ENCODE measurements at regions not wholly inside any gene's neighbourhood (a gene's known extent, or its start where the extent isn't known, plus 50 kb on each side); places are given as distances from the start of the nearest gene placed in this dataset.
"Not testable (repeated sequence)": the region's sequence is repeated elsewhere in the genome, so short reads cannot be mapped to it uniquely, and the experiment has no call there.

GRCh38 chr5:62243046-62243445 is 63.0 kb upstream of the KIF2A start:
- not testable (repeated sequence) for H3K36me3 ChIP-seq (ENCODE audit: insufficient read depth, low read length); H3K27ac ChIP-seq (ENCODE audit: low read depth, low read length); H3K4me1 ChIP-seq (ENCODE audit: insufficient read depth, low read length); H3K27me3 ChIP-seq (ENCODE audit: control insufficient read depth in 1 of 2, insufficient read depth in 2 of 2, low read length in 2 of 2); H3K9me3 ChIP-seq (ENCODE audit: low read length); H3K4me3 ChIP-seq (ENCODE audit: low read depth in 1 of 2, low read length in 2 of 2); H3K9ac ChIP-seq (ENCODE audit: low read length)

- not testable (repeated sequence) for H3K27ac ChIP-seq (ENCODE audit: low read depth, low read length); H3K9me3 ChIP-seq (ENCODE audit: low read length); H3K36me3 ChIP-seq (ENCODE audit: insufficient read depth, low read length); H3K9ac ChIP-seq (ENCODE audit: low read length); H3K27me3 ChIP-seq (ENCODE audit: control insufficient read depth in 1 of 2, insufficient read depth in 2 of 2, low read length in 2 of 2); H3K4me3 ChIP-seq (ENCODE audit: low read depth in 1 of 2, low read length in 2 of 2); H3K4me1 ChIP-seq (ENCODE audit: insufficient read depth, low read length)
Observed at GRCh38 chr5:62248192-62248591, 57.8 kb upstream of the KIF2A start.

GRCh38 chr5:62250085-62250484 is 55.9 kb upstream of the KIF2A start:
- H3K27ac ChIP-seq (ENCODE audit: low read depth, low read length); H3K27me3 ChIP-seq (ENCODE audit: control insufficient read depth in 1 of 2, insufficient read depth in 2 of 2, low read length in 2 of 2); H3K9me3 ChIP-seq (ENCODE audit: low read length); H3K9ac ChIP-seq (ENCODE audit: low read length); H3K36me3 ChIP-seq (ENCODE audit: insufficient read depth, low read length); H3K4me3 ChIP-seq (ENCODE audit: low read depth in 1 of 2, low read length in 2 of 2); H3K4me1 ChIP-seq (ENCODE audit: insufficient read depth, low read length): not testable (repeated sequence)

DNA sequence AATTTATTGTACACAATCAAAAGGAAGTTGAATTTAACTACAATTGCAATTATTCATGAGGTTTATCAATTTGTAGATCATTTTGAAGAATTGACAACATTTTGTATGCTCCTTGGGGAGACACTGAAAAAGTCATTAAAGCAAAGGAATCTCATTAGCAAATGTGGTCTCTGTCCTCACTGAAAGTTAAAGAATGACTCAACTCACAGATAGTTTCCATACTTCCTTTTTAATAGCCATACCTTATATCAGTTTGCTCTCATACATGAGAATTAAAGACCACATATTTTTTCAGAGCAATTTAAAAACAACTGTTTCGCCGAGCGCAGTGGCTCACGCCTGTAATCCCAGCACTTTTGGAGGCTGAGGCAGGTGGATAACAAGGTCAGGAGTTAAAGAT is 55.1 kb upstream of the KIF2A start:
- H3K9me3 ChIP-seq (ENCODE audit: low read length); H3K27ac ChIP-seq (ENCODE audit: low read depth, low read length); H3K9ac ChIP-seq (ENCODE audit: low read length); H3K4me1 ChIP-seq (ENCODE audit: insufficient read depth, low read length); H3K4me3 ChIP-seq (ENCODE audit: low read depth in 1 of 2, low read length in 2 of 2); H3K36me3 ChIP-seq (ENCODE audit: insufficient read depth, low read length); H3K27me3 ChIP-seq (ENCODE audit: control insufficient read depth in 1 of 2, insufficient read depth in 2 of 2, low read length in 2 of 2): not testable (repeated sequence)

GRCh38 chr5:62252519-62252918 is 53.5 kb upstream of the KIF2A start:
- not testable (repeated sequence) for H3K4me1 ChIP-seq (ENCODE audit: insufficient read depth, low read length); H3K27ac ChIP-seq (ENCODE audit: low read depth, low read length); H3K4me3 ChIP-seq (ENCODE audit: low read depth in 1 of 2, low read length in 2 of 2); H3K36me3 ChIP-seq (ENCODE audit: insufficient read depth, low read length); H3K9me3 ChIP-seq (ENCODE audit: low read length); H3K27me3 ChIP-seq (ENCODE audit: control insufficient read depth in 1 of 2, insufficient read depth in 2 of 2, low read length in 2 of 2); H3K9ac ChIP-seq (ENCODE audit: low read length)

- H3K9ac ChIP-seq (ENCODE audit: low read length); H3K36me3 ChIP-seq (ENCODE audit: insufficient read depth, low read length); H3K4me3 ChIP-seq (ENCODE audit: low read depth in 1 of 2, low read length in 2 of 2); H3K9me3 ChIP-seq (ENCODE audit: low read length); H3K27me3 ChIP-seq (ENCODE audit: control insufficient read depth in 1 of 2, insufficient read depth in 2 of 2, low read length in 2 of 2); H3K4me1 ChIP-seq (ENCODE audit: insufficient read depth, low read length); H3K27ac ChIP-seq (ENCODE audit: low read depth, low read length): not testable (repeated sequence)
Observed at GRCh38 chr5:62255551-62255950, 50.5 kb upstream of the KIF2A start.

GRCh38 chr5:62256161-62257019 is 49.6 kb upstream of the KIF2A start:
- Histone ChIP-seq H3K4me3 (ENCODE audit: low read depth in 1 of 2, low read length in 2 of 2) (no peak overlapping the region), H3K9ac (ENCODE audit: low read length) (no peak overlapping the region), H3K27me3 (ENCODE audit: control insufficient read depth in 1 of 2, insufficient read depth in 2 of 2, low read length in 2 of 2) (no peaks in the 10 kb centered on the region), H3K27ac (ENCODE audit: low read depth, low read length) (no peak overlapping the region), H3K36me3 (ENCODE audit: insufficient read depth, low read length) (no peaks in the 10 kb centered on the region), H3K9me3 (ENCODE audit: low read length) (no peaks in the 10 kb centered on the region), H3K4me1 (ENCODE audit: insufficient read depth, low read length) (no peaks in the 10 kb centered on the region)

All from muscle layer of colon (tissue), 2 donors.